Stimulated activated CD8-positive, alpha-beta memory T cell treated with anti-CD3 and anti-CD28 coated beads, Interleukin-2, amount 100 ng/mL, for 1 hour (primary cell): ENCODE measurements at regions not wholly inside any gene's neighbourhood (a gene's known extent, or its start where the extent isn't known, plus 50 kb on each side); places are given as distances from the start of the nearest gene placed in this dataset.
"Not testable (repeated sequence)": the region's sequence is repeated elsewhere in the genome, so short reads cannot be mapped to it uniquely, and the experiment has no call there.

ENCODE experiments used
- DNase-seq, 2 donors: peaks; one replicate each; pipeline ENCODE4 v3.0.0-alpha.2; 2020; ENCODE audit warnings: low read depth in 2 of 2

- no peak for DNase-seq
These were observed 50.7 kb upstream of the DIAPH3 start for GRCh38 chr13:60214213-60215055.

DNA sequence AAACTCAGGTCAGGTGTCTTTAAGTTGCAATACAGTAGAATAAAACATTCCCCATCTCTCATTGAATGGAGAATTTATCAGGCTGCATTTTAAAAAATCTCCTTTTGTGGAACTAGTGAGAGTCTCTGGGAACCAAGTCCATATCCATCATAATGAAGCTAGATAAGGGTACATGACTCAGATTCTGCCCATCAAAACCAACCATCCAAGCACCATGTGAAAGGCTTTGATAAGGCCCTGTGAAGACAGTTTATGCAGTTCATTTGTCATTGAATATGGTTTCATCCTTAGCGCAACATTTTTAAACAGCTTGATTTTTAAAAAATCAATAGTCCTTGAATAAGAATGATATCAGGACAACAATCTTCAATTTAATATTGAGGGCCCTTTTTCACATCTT is 56.3 kb upstream of the DIAPH3 start:
- no peak for DNase-seq

DNA sequence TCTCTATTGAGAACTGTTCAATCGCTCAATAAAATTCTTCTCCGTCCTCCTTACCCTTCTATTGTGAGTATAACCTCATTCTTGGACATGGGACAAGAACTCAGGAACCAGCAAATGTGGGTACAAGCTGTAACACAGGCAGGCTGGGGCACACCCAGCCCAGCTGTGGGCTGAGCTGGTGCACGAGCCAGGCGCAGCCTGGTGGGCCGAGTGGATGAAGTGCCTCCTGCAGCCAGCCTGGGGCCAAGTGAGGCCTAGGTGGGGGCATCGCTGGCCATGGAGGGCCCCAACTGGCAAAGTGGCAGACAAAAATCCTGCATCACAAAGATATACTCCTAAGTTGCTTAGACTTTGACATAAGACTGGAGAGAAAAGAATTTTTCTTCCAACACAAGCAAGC is 57.9 kb upstream of the DIAPH3 start:
- DNase-seq = no peak

DNA sequence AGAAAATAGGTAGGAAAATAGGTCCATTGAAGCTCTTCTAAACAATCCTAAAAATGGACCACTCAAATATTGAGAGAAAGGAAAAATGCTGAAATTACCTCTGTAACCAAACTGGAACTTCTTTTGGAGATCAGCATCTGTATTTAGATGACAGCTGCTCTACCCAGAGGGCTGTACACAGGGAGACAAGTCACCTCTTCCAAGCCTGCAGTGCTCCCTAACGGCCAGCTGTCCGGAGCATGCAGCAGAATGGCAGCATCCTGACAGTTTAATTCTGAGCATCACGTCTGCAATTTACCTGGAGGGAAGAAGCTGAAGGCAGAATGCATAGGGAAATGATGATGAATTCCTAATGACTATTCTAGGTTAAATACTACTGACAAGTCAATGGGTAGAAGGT is 62.8 kb upstream of the DIAPH3 start:
- DNase-seq = no peak

- no peak for DNase-seq
These were observed 63.4 kb upstream of the DIAPH3 start for GRCh38 chr13:60227158-60227557.

DNA sequence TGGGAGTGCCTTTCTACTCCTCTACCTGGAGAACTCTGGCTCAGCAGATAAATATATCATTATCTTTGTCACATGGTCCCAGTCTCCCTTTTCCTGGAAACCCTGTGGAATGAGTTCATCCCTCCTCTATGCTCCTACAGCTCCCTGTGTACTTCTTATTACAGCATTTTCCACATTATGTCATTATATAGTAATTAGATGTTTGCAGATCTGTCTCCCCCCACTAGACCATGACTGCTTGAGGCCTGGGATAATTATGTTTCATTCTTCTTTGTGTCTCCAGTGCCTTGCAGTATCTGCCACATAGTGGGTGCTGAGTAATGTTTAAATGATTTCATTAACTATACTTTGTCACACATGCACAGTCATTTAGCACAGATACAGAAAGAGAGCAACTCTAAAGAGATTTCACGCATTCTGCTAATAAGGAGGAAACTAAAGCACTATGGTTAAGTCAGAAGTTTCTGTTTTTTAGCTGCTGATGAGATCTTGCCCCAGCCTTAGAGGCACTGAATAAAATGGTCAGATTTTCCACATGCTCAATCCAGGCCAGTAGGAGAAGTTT is 66.1 kb upstream of the DIAPH3 start:
- no peak for DNase-seq

DNA sequence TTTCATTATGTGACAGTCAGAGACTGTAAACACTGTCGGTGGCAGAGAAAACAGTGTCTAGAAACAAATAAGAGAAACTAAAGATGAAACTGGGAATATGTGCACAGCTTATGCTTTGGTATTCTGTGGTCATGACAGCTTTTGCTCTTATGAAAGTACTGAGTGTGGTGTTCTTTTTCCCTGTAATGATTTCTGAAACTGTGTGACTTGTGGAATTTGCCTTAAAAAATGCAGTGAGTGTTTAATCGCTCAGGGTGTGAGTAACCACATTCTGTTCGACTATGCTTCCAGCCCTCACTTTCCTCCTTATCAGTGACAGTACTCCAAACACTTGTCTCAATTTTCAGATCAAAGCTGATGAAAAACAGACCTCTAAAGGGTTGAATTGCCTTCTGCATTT is 66.9 kb upstream of the DIAPH3 start:
- DNase-seq = no peak

DNA sequence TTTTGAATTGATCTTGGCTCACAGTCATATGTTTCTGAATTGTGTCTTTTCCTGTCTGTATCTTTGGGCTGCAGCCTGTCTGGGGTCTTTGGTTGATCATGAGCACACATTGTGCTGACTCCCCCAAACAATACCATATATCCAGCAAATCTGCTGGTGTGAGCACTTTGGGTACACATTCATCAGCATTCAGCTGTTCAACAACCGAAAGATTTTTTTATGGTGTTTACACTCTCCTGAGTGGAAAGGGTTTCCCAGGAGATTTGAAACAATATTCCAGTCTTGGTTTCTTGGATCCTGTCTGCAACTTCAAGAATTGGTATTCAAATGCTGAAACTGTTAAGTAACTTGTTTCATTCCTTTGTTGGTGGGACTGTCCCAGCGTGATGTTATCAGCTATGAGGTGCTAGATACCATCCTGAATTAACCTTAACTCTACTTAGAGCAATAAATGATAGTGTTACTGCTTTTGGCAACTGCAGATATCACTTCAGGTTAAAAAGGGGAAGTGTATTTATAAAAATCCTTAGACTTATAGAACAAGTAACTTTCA is 78.4 kb upstream of the DIAPH3 start:
- no peak for DNase-seq

DNA sequence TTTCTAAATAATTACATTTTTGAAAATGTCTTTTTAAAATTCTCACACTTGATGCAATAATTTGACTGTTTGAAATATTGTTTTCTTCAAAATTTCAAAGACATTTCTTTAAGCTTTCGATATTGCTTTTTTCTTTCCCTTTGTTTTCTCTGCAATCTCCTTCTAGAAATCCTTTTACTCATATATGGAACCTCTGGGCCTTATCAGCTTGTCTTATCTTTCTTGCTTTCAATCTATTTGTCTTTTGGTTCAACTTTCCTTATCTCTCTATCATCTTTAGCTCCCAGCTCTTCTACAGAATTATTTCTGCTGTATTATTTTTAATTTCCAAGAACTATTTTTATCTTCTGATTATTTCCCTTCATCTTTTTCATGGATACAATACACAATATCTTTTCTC is 80.7 kb upstream of the DIAPH3 start:
- DNase-seq = no peak

- not testable (repeated sequence) for DNase-seq
These were observed 87.7 kb upstream of the DIAPH3 start for GRCh38 chr13:60251419-60251818.

- DNase-seq = no peak
These were observed 94.6 kb upstream of the DIAPH3 start for GRCh38 chr13:60258349-60258748.

GRCh38 chr13:60260440-60260839 is 96.7 kb upstream of the DIAPH3 start:
- DNase-seq = no peak

GRCh38 chr13:60261432-60262351 is 98.0 kb upstream of the DIAPH3 start:
- DNase-seq = no peak

DNA sequence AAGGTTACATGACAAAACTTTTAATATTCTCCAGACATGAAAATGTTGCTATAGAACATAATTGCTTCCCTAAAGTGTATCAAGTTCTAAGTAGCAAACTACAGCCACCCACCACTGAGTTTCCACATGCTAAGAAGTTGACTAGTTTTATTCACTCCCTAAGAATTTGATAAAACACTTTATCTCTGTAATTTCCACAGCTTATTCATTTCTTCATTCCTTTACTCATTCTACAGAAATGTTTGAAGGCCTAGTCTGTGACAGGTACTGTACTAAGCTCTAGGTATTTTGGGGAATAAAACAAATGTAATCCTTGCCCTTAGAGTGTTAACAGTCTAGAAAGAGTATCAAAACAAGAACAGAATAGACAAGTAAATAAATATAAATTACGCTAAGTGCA is 101.8 kb upstream of the DIAPH3 start:
- DNase-seq = no peak

- DNase-seq = peak in 1 of 2 donors; percentile 2
These were observed 103.9 kb upstream of the DIAPH3 start for GRCh38 chr13:60267498-60268202.

GRCh38 chr13:60268203-60268555 is 104.5 kb upstream of the DIAPH3 start:
- DNase-seq = no peak

- DNase-seq = no peak
These were observed 110.3 kb upstream of the DIAPH3 start for GRCh38 chr13:60273971-60274527.

DNA sequence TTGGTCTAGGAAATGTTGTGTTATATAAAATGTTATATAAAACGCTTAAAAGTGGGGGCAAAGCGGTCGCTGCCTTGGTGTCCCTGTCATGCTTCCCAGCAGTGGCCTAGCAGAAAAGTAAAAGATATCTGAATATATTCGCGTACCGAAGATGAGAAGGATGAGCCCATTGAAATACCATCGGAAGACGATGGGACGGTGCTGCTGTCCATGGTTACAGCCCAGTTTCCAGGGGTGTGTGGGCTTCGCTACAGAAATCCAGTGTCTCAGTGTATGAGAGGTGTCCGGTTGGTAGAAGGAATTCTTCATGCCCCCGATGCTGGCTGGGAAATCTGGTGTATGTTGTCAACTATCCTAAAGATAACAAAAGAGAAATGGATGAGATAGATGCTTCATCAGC is 110.9 kb upstream of the DIAPH3 start:
- DNase-seq = no peak

GRCh38 chr13:60275208-60275607 is 111.5 kb upstream of the DIAPH3 start:
- DNase-seq = no peak

DNA sequence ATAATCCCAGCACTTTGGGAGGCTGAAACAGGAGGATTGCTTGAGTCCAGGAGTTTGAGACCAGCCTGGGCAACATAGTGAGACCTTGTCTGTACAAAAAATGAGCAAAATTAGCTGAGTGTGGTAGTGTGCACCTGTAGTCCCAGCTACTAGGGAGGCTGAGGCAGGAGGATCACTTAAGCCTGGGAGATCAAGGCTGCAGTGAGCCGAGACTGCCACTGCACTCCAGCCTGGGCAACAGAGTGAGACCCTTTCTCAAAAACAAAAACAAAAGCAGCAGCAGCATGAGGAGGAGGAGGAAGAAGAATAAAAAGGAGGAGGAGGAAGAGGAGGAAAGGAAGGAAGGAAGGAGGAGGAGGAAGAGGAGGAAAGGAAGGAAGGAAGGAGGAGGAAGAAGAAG is 116.5 kb upstream of the TDRD3 start:
- not testable (repeated sequence) for DNase-seq

DNA sequence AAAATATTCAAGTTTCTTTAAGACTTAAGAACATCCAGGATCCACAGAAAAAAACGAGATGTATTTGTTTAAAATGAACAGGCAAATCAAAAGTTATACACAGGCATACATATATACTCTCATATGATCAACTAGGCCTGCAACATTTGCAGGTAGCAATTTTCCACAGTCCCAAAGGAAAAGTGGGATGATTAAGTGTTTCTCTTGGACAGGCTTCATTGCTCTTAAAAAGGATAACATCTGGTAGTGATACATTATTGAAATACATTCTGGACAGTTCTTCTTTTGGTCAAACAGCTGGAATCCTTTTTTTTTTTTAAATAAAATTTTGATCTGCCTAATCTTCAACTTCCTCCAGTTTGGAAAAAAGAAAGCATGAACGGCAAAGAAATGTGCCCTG is 114.8 kb upstream of the TDRD3 start:
- no peak for DNase-seq
